ENCODE measurements at regions not wholly inside any gene's neighbourhood (a gene's known extent, or its start where the extent isn't known, plus 50 kb on each side); places are given as distances from the start of the nearest gene placed in this dataset.

GRCh38 chr4:72911316-72911715 lies 158.2 kb downstream of the COX18 start:
- Histone ChIP-seq H3K18ac (ENCODE audit: low read depth, low read length) (no peak overlapping the region), H4K5ac (ENCODE audit: low read depth, low read length) (no peak overlapping the region), H3K14ac (replicated peaks; ENCODE audit: low read depth, low read length) (no peak overlapping the region), H3K79me1 (ENCODE audit: low read depth in 1 of 2, low read length in 2 of 2) (no peaks in the 10 kb centered on the region), H3K4me3 (ENCODE audit: insufficient read depth, low read depth, low read length) (no peak overlapping the region), H3K4me1 (ENCODE audit: control insufficient read depth, insufficient read depth, low read length) (no peaks in the 10 kb centered on the region), H2AK5ac (ENCODE audit: low read depth, low read length) (no peak overlapping the region), H3K27ac (ENCODE audit: insufficient read depth, low read length) (no peak overlapping the region), H3K9ac (ENCODE audit: low read depth, low read length) (no peak overlapping the region), H4K8ac (ENCODE audit: low read depth in 2 of 2, low read length in 2 of 2) (no peak overlapping the region), H2AFZ (replicated peaks; ENCODE audit: low read length, poor library complexity) (no peak overlapping the region), H3K36me3 (ENCODE audit: control insufficient read depth, insufficient read depth, low read length) (no peaks in the 10 kb centered on the region), H4K91ac (ENCODE audit: insufficient read depth, low read depth, low read length) (no peak overlapping the region), H2BK5ac (ENCODE audit: low read depth, low read length, poor library complexity, severe bottlenecking) (no peak overlapping the region), H3K23ac (ENCODE audit: low read depth, low read length) (no peak overlapping the region), H3K27me3 (ENCODE audit: control insufficient read depth, insufficient read depth, low read length) (no peaks in the 10 kb centered on the region), H3K4ac (ENCODE audit: low read depth, low read length) (no peak overlapping the region), H3K56ac (ENCODE audit: extremely low read depth, insufficient read depth, low read length) (no peak overlapping the region), H3K9me1 (ENCODE audit: insufficient read depth, low read length) (no peaks in the 10 kb centered on the region), H2BK20ac (ENCODE audit: low read depth, low read length) (no peak overlapping the region), H4K20me1 (ENCODE audit: insufficient read depth, low read length) (no peaks in the 10 kb centered on the region), H2AK9ac (replicated peaks; ENCODE audit: low read depth, low read length, poor library complexity) (no peak overlapping the region), H3K4me2 (ENCODE audit: low read depth, low read length) (no peak overlapping the region), H2BK15ac (ENCODE audit: low read depth, low read length) (no peak overlapping the region), H3K9me3 (ENCODE audit: control insufficient read depth, insufficient read depth, low read length) (no peaks in the 10 kb centered on the region), H2BK120ac (ENCODE audit: low read depth, low read length) (no peak overlapping the region)
- intact Hi-C loops (cut with micrococcal nuclease) = no loop called here
- CTCF ChIA-PET = interaction anchor here (0.9 kb wide), 1 partner anchor 10 kb away, joined by 4 read pairs; no protein-coding TSS in a partner anchor
- dilution Hi-C loops (cut with HindIII; ENCODE audit: low sequenced_read_pairs, unreplicated experiment) = no loop called here
- WGBS, 2 experiments (ENCODE audit: extremely low coverage in 2 of 2, insufficient read length in 1 of 2) = no CpG with 5 or more reads among the region's 5 CpGs
- in situ Hi-C loops (cut with MboI; ENCODE audit: low sequenced_read_pairs) = no loop called here
- ATAC-seq (ENCODE audit: low read depth) (no peak), DNase-seq (no peak)
- POLR2A ChIA-PET (ENCODE audit: unreplicated experiment) = no interaction called here
- no peak for TF ChIP-seq CEBPB (IDR thresholded peaks at IDR 0.05; ENCODE audit: low read depth, low read length)
- TF ChIP-seq MXI1 (IDR thresholded peaks at IDR 0.05; ENCODE audit: borderline replicate concordance, low read depth, low read length) = no peak
- no peak for TF ChIP-seq BHLHE40 (IDR thresholded peaks at IDR 0.05; ENCODE audit: low read depth, low read length)
- no peak for TF ChIP-seq RCOR1 (IDR thresholded peaks at IDR 0.05; ENCODE audit: insufficient replicate concordance, low read length)
- no TSS peak for BruUV-seq (replicated peaks)

Measured in IMR-90 (cell line).